ENCODE measurements at regions not wholly inside any gene's neighbourhood (a gene's known extent, or its start where the extent isn't known, plus 50 kb on each side); places are given as distances from the start of the nearest gene placed in this dataset.

DNA sequence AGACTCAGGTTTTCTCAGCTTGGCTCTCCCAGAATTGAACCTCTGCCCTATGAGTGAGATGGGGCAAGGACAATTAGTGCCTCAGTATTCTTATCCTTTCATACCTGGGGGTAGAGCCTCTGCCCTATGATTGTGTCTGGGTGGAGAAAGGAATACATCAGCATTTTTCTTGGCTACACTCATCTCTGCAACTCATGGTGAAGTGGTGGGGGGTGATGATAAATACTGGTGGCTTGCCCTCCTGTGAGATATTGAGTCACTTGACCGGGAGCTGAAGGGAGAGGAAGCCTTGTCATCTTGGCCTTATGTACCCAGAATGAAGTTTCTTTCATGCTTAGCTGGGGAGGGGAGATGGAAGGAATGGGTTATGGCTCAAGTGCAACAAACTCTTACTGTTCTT, 71.3 kb upstream of the ENOX2 start:
- Histone ChIP-seq H3K9me3 (no peaks in the 10 kb centered on the region), H3K4me1 (no peaks in the 10 kb centered on the region), H3K27me3 (ENCODE audit: insufficient read depth in 3 of 3, low read length in 2 of 3) (no peaks in the 10 kb centered on the region), H3K4me3 (no peak overlapping the region), H3K27ac (no peak overlapping the region), H3K36me3 (ENCODE audit: insufficient read depth in 1 of 2, low read depth in 1 of 2) (no peaks in the 10 kb centered on the region)
- no peak for ATAC-seq
- 58 to 76% (median 64%) methylated on average over 1 of the region's 1 CpG for WGBS, 3 donors
- no peak for DNase-seq
- intact Hi-C loops (cut with DNase I), result loop anchor here in 1 of 2 donors (2.0 kb wide), 1 partner anchor 660 kb away; no protein-coding TSS in a partner anchor
- TF ChIP-seq, protein P1, sequence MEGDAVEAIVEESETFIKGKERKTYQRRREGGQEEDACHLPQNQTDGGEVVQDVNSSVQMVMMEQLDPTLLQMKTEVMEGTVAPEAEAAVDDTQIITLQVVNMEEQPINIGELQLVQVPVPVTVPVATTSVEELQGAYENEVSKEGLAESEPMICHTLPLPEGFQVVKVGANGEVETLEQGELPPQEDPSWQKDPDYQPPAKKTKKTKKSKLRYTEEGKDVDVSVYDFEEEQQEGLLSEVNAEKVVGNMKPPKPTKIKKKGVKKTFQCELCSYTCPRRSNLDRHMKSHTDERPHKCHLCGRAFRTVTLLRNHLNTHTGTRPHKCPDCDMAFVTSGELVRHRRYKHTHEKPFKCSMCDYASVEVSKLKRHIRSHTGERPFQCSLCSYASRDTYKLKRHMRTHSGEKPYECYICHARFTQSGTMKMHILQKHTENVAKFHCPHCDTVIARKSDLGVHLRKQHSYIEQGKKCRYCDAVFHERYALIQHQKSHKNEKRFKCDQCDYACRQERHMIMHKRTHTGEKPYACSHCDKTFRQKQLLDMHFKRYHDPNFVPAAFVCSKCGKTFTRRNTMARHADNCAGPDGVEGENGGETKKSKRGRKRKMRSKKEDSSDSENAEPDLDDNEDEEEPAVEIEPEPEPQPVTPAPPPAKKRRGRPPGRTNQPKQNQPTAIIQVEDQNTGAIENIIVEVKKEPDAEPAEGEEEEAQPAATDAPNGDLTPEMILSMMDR (IDR thresholded peaks at IDR 0.05), result no peak

DNA sequence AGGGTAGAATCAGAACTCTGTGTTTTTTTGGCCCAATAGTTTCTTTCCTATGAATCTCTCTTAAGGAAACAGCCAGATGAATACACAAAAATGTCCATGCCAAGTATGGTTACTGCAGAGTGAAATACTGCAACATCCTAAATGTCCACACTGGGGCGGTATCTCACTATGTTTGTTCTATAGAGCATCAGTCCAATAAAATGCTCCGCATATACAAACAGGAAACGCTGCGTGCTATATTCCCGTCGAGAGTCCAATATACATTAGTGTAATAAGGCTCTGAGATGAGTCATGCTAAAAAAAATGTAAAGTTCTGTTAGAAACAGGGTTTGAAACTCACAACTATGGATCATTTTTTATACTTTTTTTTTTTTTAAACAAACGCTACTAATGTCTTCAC, 72.9 kb upstream of the ENOX2 start:
- DNase-seq (no peak), ATAC-seq (peak; percentile 74 to 83 (median 80))
- no peaks in the 10 kb centered on the region for H3K9me3 ChIP-seq
- H3K36me3 ChIP-seq (ENCODE audit: insufficient read depth in 1 of 2, low read depth in 1 of 2), result no peaks in the 10 kb centered on the region
- no peak overlapping the region for H3K27ac ChIP-seq
- H3K27me3 ChIP-seq (ENCODE audit: insufficient read depth in 3 of 3, low read length in 2 of 3), result no peaks in the 10 kb centered on the region
- H3K4me3 ChIP-seq, result no peak overlapping the region
- intact Hi-C loops (cut with DNase I), result loop anchor here (2.0 to 5.0 kb wide), 3 partner anchors 391 to 659 kb away; no protein-coding TSS in a partner anchor
- 5 to 9% (median 9%) methylated on average over 7 of the region's 7 CpGs for WGBS, 3 donors
- TF ChIP-seq, protein P1 (IDR thresholded peaks at IDR 0.05), result peak; percentile 75
- H3K4me1 ChIP-seq, result no peaks in the 10 kb centered on the region

DNA sequence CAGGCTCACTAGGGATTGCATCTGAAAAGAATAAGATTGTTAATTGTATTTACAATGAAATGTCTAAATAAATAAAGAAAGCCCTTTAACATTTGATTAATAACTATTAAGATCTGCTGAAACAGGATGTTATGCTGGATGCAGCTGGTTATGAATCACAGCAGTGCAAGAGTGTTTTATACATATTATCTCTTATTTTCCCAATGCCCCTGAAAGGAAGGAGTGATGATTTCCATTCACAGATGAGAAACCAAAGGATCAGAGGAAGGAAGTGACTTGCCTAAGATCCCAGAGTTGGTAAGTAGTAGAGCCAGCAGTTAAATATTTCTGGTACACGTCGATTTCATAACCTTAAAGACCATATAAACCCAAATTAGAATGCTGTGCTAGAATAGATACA, 76.3 kb upstream of the ARHGAP36 start:
- intact Hi-C loops (cut with DNase I), result no loop called here
- ATAC-seq (no peak), DNase-seq (no peak)
- 54 to 89% (median 64%) methylated on average over 2 of the region's 2 CpGs for WGBS, 3 donors
- TF ChIP-seq, protein P1 (IDR thresholded peaks at IDR 0.05), result no peak
- Histone ChIP-seq H3K9me3 (no peaks in the 10 kb centered on the region), H3K27me3 (ENCODE audit: insufficient read depth in 3 of 3, low read length in 2 of 3) (no peaks in the 10 kb centered on the region), H3K4me1 (peaks cover 13% of the 10 kb centered on the region), H3K27ac (no peak overlapping the region), H3K4me3 (no peak overlapping the region), H3K36me3 (ENCODE audit: insufficient read depth in 1 of 2, low read depth in 1 of 2) (no peaks in the 10 kb centered on the region)

DNA sequence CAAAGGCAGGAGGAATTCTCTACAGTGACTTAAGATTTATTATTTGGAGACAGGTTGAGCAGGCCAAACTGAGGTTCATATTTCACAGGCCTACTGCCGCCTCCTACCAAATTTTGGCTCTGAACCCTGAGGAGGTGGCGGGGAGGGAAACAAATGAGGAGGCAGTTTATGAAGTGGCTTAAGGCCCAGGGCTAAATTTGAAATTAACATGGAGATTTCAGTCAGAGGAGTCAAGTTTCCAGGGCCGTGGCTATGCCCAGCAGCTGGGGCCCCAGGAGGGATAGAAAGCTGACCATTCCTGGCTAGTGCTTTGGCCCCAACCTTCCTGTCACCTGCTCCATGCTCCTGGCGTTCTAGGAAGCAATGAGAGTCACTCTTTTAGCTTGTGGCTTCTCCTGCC, 73.4 kb upstream of the ARHGAP36 start:
- TF ChIP-seq, protein P1 (IDR thresholded peaks at IDR 0.05), result no peak
- WGBS, 3 donors, result 16 to 23% (median 19%) methylated on average over 4 of the region's 4 CpGs
- intact Hi-C loops (cut with DNase I), result no loop called here
- peak overlapping the region; percentile 82 for H3K27ac ChIP-seq
- DNase-seq (peak in 1 of 2 donors; percentile 61), ATAC-seq (peak; percentile 78 to 95 (median 92))
- peaks cover 13% of the 10 kb centered on the region for H3K4me1 ChIP-seq
- no peak overlapping the region for H3K4me3 ChIP-seq
- H3K36me3 ChIP-seq (ENCODE audit: insufficient read depth in 1 of 2, low read depth in 1 of 2), result no peaks in the 10 kb centered on the region
- H3K9me3 ChIP-seq, result no peaks in the 10 kb centered on the region
- no peaks in the 10 kb centered on the region for H3K27me3 ChIP-seq (ENCODE audit: insufficient read depth in 3 of 3, low read length in 2 of 3)

DNA sequence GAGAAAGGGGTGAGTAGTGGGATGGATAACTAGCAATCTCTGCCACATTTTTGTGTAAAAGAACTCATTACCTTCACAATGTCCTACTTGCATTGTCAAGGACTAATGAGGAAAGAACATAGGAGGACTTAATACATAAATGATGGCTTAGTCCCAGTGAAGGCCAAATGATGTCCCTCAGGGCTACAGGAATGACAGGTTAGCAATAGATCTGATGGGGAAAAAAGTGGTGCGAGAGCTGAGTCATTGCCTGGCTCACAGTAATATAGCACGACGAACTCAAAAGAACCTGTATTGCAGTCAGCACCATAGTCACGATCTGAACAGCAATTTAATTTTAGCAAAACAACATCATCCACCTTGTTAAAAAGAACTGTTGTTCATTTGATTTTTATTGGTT, 70.9 kb upstream of the ARHGAP36 start:
- DNase-seq (no peak), ATAC-seq (no peak)
- Histone ChIP-seq H3K4me3 (no peak overlapping the region), H3K27me3 (ENCODE audit: insufficient read depth in 3 of 3, low read length in 2 of 3) (peaks cover 0 to 10% (median 0%) of the 10 kb centered on the region in 3 donors), H3K4me1 (peaks cover 13% of the 10 kb centered on the region), H3K36me3 (ENCODE audit: insufficient read depth in 1 of 2, low read depth in 1 of 2) (no peaks in the 10 kb centered on the region), H3K9me3 (no peaks in the 10 kb centered on the region), H3K27ac (no peak overlapping the region)
- intact Hi-C loops (cut with DNase I), result no loop called here
- TF ChIP-seq, protein P1 (IDR thresholded peaks at IDR 0.05), result no peak
- 69 to 87% (median 77%) methylated on average over 4 of the region's 4 CpGs for WGBS, 3 donors
